H1 (cell line): ENCODE measurements at regions not wholly inside any gene's neighbourhood (a gene's known extent, or its start where the extent isn't known, plus 50 kb on each side); places are given as distances from the start of the nearest gene placed in this dataset.

Experiments
- CTCF ChIA-PET: fragments of 300-600 bp; sonication (Branson Sonifier 250); formaldehyde crosslinking; loops from one replicate; lab custom pipeline; 2021; ENCODE audit not compliant: partially characterized antibody; lab: Charles Lee
- POLR2A ChIA-PET: fragments of 300-600 bp; sonication (Branson Sonifier 250); formaldehyde crosslinking; loops from one replicate; lab custom pipeline; 2021; ENCODE audit warnings: inconsistent platforms; ENCODE audit not compliant: partially characterized antibody; lab: Charles Lee
- DNase-seq, 2 experiments: peaks; one replicate each; pipeline versions ENCODE4 v3.0.0 to v3.0.0-alpha.2; 2010 to 2022; ENCODE audit warnings: low spot score in 2 of 2, low read depth in 1 of 2, mixed read lengths in 1 of 2
- FAIRE-seq: peaks from 2 replicates; lab custom pipeline; 2011; peaks lifted over from hg19 to GRCh38; lab: Jason Lieb, UNC
- H2AFZ ChIP-seq: 2 replicates; pipeline ENCODE4 v1.8.1; 2012; ENCODE audit warnings: low read length, inconsistent platforms
- H2AK5ac ChIP-seq: 2 replicates; pipeline ENCODE4 v1.6.1; 2013; ENCODE audit warnings: low read depth, low read length
- H2BK120ac ChIP-seq: replicated peaks from 2 replicates; pipeline ENCODE3; 2013; ENCODE audit warnings: low read depth, low read length, inconsistent platforms
- H2BK12ac ChIP-seq: 2 replicates; pipeline ENCODE4 v1.6.1; 2013; ENCODE audit warnings: low read depth, low read length
- H2BK15ac ChIP-seq: 2 replicates; pipeline ENCODE4 v1.6.1; 2013; ENCODE audit warnings: low read length
- H2BK20ac ChIP-seq: 2 replicates; pipeline ENCODE4 v1.6.1; 2013; ENCODE audit warnings: low read length
- H2BK5ac ChIP-seq: 2 replicates; pipeline ENCODE4 v1.6.1; 2013; ENCODE audit warnings: low read depth, low read length
- H3K14ac ChIP-seq: 2 replicates; pipeline ENCODE4 v1.6.1; 2013; ENCODE audit warnings: inconsistent platforms; ENCODE audit not compliant: insufficient read length
- H3K18ac ChIP-seq: 2 replicates; pipeline ENCODE4 v1.6.1; 2013; ENCODE audit warnings: low read length; ENCODE audit errors: extremely low read depth
- H3K23ac ChIP-seq: 2 replicates; pipeline ENCODE4 v1.6.1; 2013; ENCODE audit warnings: inconsistent platforms; ENCODE audit not compliant: insufficient read length
- H3K23me2 ChIP-seq: 2 replicates; pipeline ENCODE4 v1.6.1; 2013; ENCODE audit warnings: low read depth, low read length
- H3K27ac ChIP-seq: 2 replicates; pipeline ENCODE4 v1.6.1; 2011; ENCODE audit warnings: low read depth, low read length, inconsistent platforms
- H3K27me3 ChIP-seq, 4 experiments: replicated peaks in 1 of 4; 1 replicate in 1 of 4; 2 replicates in 3 of 4; pipeline versions ENCODE4 v1.6.1 to v1.8.1; 2011 to 2013; ENCODE audit warnings: low read length in 3 of 4, mild to moderate bottlenecking in 3 of 4, inconsistent platforms in 2 of 4, mixed read lengths in 2 of 4, moderate library complexity in 1 of 4; ENCODE audit not compliant: control insufficient read depth in 3 of 4, insufficient read depth in 3 of 4; ENCODE audit errors: extremely low read depth in 1 of 4
- H3K36me3 ChIP-seq, 4 experiments: 2 replicates each; pipeline versions ENCODE4 v1.6.1 to v1.8.1; 2011 to 2013; ENCODE audit warnings: mild to moderate bottlenecking in 4 of 4, low read length in 3 of 4, moderate library complexity in 2 of 4, control low read depth in 1 of 4, inconsistent platforms in 1 of 4; ENCODE audit not compliant: insufficient read depth in 4 of 4, control insufficient read depth in 2 of 4
- H3K4ac ChIP-seq: replicated peaks from 2 replicates; pipeline ENCODE3; 2013; ENCODE audit warnings: low read length, low read depth, mixed read lengths, inconsistent platforms; ENCODE audit not compliant: insufficient read length
- H3K4me1 ChIP-seq, 4 experiments: replicated peaks in 1 of 4; 1 replicate in 1 of 4; 2 replicates in 3 of 4; pipeline versions ENCODE4 v1.6.1 to v1.8.1; 2011 to 2013; ENCODE audit warnings: low read length in 3 of 4, inconsistent platforms in 2 of 4, mixed read lengths in 1 of 4; ENCODE audit not compliant: insufficient read depth in 4 of 4, control insufficient read depth in 3 of 4
- H3K4me2 ChIP-seq, 2 experiments: 2 replicates each; pipeline versions ENCODE4 v1.6.1 to v1.8.1; 2011 to 2013; ENCODE audit warnings: low read depth in 2 of 2, low read length in 2 of 2, control low read depth in 1 of 2, inconsistent platforms in 1 of 2, mild to moderate bottlenecking in 1 of 2; ENCODE audit not compliant: insufficient read depth in 1 of 2
- H3K4me3 ChIP-seq, 4 experiments: fragments of 200-600, 300-600 bp in 1 of 4; sonication (generic), shearing (Covaris generic), sonication (Bioruptor Twin) in 1 of 4; 2 replicates each; pipeline versions ENCODE4 v1.5.1 to v1.8.1; 2011 to 2016; ENCODE audit warnings: low read length in 4 of 4, low read depth in 3 of 4, control low read depth in 2 of 4, inconsistent platforms in 2 of 4, mild to moderate bottlenecking in 2 of 4, mixed read lengths in 1 of 4, moderate library complexity in 1 of 4; ENCODE audit not compliant: insufficient read depth in 2 of 4; ENCODE audit errors: extremely low read depth in 1 of 4
- H3K56ac ChIP-seq: replicated peaks from 2 replicates; pipeline ENCODE3; 2013; ENCODE audit warnings: low read depth, mild to moderate bottlenecking, mixed read lengths, low read length, inconsistent platforms; ENCODE audit not compliant: insufficient read length
- H3K79me1 ChIP-seq: 2 replicates; pipeline ENCODE4 v1.6.1; 2013; ENCODE audit warnings: low read depth, low read length, control low read depth
- H3K79me2 ChIP-seq, 2 experiments: 2 replicates each; pipeline versions ENCODE4 v1.6.1 to v1.8.1; 2012 to 2013; ENCODE audit warnings: low read length in 2 of 2, mild to moderate bottlenecking in 2 of 2, inconsistent platforms in 1 of 2; ENCODE audit not compliant: insufficient read depth in 2 of 2, control insufficient read depth in 1 of 2
- H3K9ac ChIP-seq, 4 experiments: replicated peaks in 1 of 4; 1 replicate in 1 of 4; 2 replicates in 3 of 4; pipeline versions ENCODE4 v1.6.1 to v1.8.1; 2011 to 2013; ENCODE audit warnings: low read depth in 3 of 4, low read length in 3 of 4, control low read depth in 2 of 4, mild to moderate bottlenecking in 2 of 4, moderate library complexity in 2 of 4, inconsistent platforms in 1 of 4; ENCODE audit errors: extremely low read depth in 1 of 4
- H3K9me3 ChIP-seq, 2 experiments: 2 replicates each; pipeline versions ENCODE4 v1.6.1 to v1.8.1; 2012 to 2013; ENCODE audit warnings: mild to moderate bottlenecking in 2 of 2, moderate library complexity in 2 of 2, control low read depth in 1 of 2, inconsistent platforms in 1 of 2, low read depth in 1 of 2, low read length in 1 of 2, mixed read lengths in 1 of 2; ENCODE audit not compliant: insufficient read depth in 2 of 2
- H4K20me1 ChIP-seq, 2 experiments: replicated peaks in 1 of 2; 2 replicates each; pipeline versions ENCODE3 to v1.8.1; 2011 to 2013; ENCODE audit warnings: inconsistent platforms in 2 of 2, low read length in 2 of 2, mild to moderate bottlenecking in 1 of 2; ENCODE audit not compliant: insufficient read depth in 2 of 2, control insufficient read depth in 1 of 2
- H4K5ac ChIP-seq: 2 replicates; pipeline ENCODE4 v1.6.1; 2013; ENCODE audit warnings: low read length, low read depth, mixed read lengths, inconsistent platforms; ENCODE audit not compliant: insufficient read length
- H4K8ac ChIP-seq: 2 replicates; pipeline ENCODE4 v1.8.0; 2013; ENCODE audit warnings: mild to moderate bottlenecking, moderate library complexity, low read length, inconsistent platforms; ENCODE audit not compliant: insufficient read depth; ENCODE audit errors: extremely low read depth
- H4K91ac ChIP-seq: replicated peaks from 2 replicates; pipeline ENCODE3; 2013; ENCODE audit warnings: low read length, mixed read lengths, inconsistent platforms; ENCODE audit not compliant: insufficient read length
- ATF2 ChIP-seq: IDR thresholded peaks from 2 replicates; pipeline ENCODE4 v1.6.1; 2012; ENCODE audit warnings: low read length, inconsistent platforms
- CHD1 ChIP-seq: IDR thresholded peaks from 2 replicates; pipeline ENCODE4 v1.6.1; 2012; ENCODE audit warnings: low read depth, low read length, improper control_type of control experiment
- CREB1 ChIP-seq: IDR thresholded peaks from 2 replicates; pipeline ENCODE4 v1.6.1; 2012; ENCODE audit warnings: inconsistent platforms
- CTBP2 ChIP-seq: IDR thresholded peaks from 2 replicates; pipeline ENCODE4 v1.7.0; 2011; ENCODE audit warnings: borderline replicate concordance, mild to moderate bottlenecking, moderate library complexity, mixed read lengths, low read length; ENCODE audit not compliant: insufficient read depth, insufficient read length
- HDAC2 ChIP-seq, 2 experiments: fragments of 300-600 bp in 1 of 2; sonication (generic) in 1 of 2; IDR thresholded peaks; 2 replicates each; pipeline ENCODE4 v1.6.1; 2011 to 2012; ENCODE audit warnings: low read depth in 2 of 2, low read length in 2 of 2, mild to moderate bottlenecking in 2 of 2, moderate library complexity in 2 of 2, borderline replicate concordance in 1 of 2, inconsistent platforms in 1 of 2
- NRF1 ChIP-seq: IDR thresholded peaks from 2 replicates; pipeline ENCODE4 v1.6.1; 2011; ENCODE audit warnings: mild to moderate bottlenecking, low read depth, low read length, improper control_type of control experiment
- SAP30 ChIP-seq: fragments of 300-600 bp; sonication (generic); IDR thresholded peaks from 2 replicates; pipeline ENCODE4 v1.7.1; 2012; ENCODE audit warnings: low read length, moderate library complexity, mild to moderate bottlenecking, inconsistent platforms; ENCODE audit not compliant: insufficient read depth, insufficient replicate concordance
- SP2 ChIP-seq: IDR thresholded peaks from 2 replicates; pipeline ENCODE4 v1.6.1; 2012; ENCODE audit warnings: mild to moderate bottlenecking, low read length, inconsistent platforms
- WGBS, 2 experiments: shearing (Covaris generic) in 1 of 2; methylation state at CpG; one replicate each; pipeline versions ENCODE4 v1.1.6 to v1.1.7; 2013 to 2015; ENCODE audit warnings: low lambda C conversion rate in 2 of 2, mixed read lengths in 2 of 2, inconsistent platforms in 1 of 2, low coverage in 1 of 2, missing lambda C conversion rate in 1 of 2; ENCODE audit not compliant: insufficient replicate concordance in 2 of 2, insufficient coverage in 1 of 2, insufficient read length in 1 of 2; ENCODE audit errors: extremely low coverage in 1 of 2, missing lambda C conversion rate in 1 of 2; 5-methylcytosine and 5-hydroxymethylcytosine counted together

GRCh38 chr10:53239873-53240272 is 467.3 kb upstream of the MBL2 start:
- no peak overlapping the region for H3K23ac ChIP-seq
- no peak overlapping the region for H3K9ac ChIP-seq
- H2BK15ac ChIP-seq: no peak overlapping the region
- H3K79me2 ChIP-seq: no peaks in the 10 kb centered on the region
- CTCF ChIA-PET: interaction anchor here (0.6 to 0.7 kb wide), 2 partner anchors 21 to 300 kb away, joined by 3 read pairs; no protein-coding TSS in a partner anchor
- peaks cover 0 to 2% (median 0%) of the 10 kb centered on the region in 4 experiments; a peak in 1 of 7 replicates for H3K4me1 ChIP-seq
- no peaks in the 10 kb centered on the region for H3K23me2 ChIP-seq
- peaks cover 0 to 3% of the 10 kb centered on the region in 2 experiments; a peak in 1 of 4 replicates for H3K9me3 ChIP-seq
- no peak overlapping the region for H3K14ac ChIP-seq
- H3K18ac ChIP-seq: no peak overlapping the region
- H4K5ac ChIP-seq: no peak overlapping the region
- H2BK5ac ChIP-seq: no peak overlapping the region
- no peaks in the 10 kb centered on the region; a peak in 1 of 8 replicates for H3K36me3 ChIP-seq
- no peak overlapping the region for H2BK20ac ChIP-seq
- TF ChIP-seq CREB1 (no peak), SP2 (no peak), ATF2 (no peak), SAP30 (no peak), CTBP2 (no peak), HDAC2 (IDR thresholded peaks at IDR 0.05; ENCODE audit: borderline replicate concordance in 1 of 2, low read depth in 2 of 2, low read length in 2 of 2) (no peak), NRF1 (no peak), CHD1 (no peak)
- TF ChIP-seq, all 59 proteins: peak for 0
- POLR2A ChIA-PET: no interaction called here
- H2AK5ac ChIP-seq: no peak overlapping the region
- no peak overlapping the region for H2BK12ac ChIP-seq
- H3K79me1 ChIP-seq: no peaks in the 10 kb centered on the region
- no peak overlapping the region for H3K4me2 ChIP-seq
- no peak overlapping the region for H4K91ac ChIP-seq
- FAIRE-seq (no peak), DNase-seq (no peak)
- H3K27ac ChIP-seq: no peak overlapping the region
- H3K27me3 ChIP-seq: no peaks in the 10 kb centered on the region
- no peak overlapping the region for H4K8ac ChIP-seq
- H2AFZ ChIP-seq: no peak overlapping the region
- H3K4me3 ChIP-seq: no peak overlapping the region
- no peaks in the 10 kb centered on the region for H4K20me1 ChIP-seq
- WGBS, 2 experiments: 85% methylated on average over 4 of the region's 4 CpGs; no CpG with 5 or more reads in 1 of the 2 experiments
- H2BK120ac ChIP-seq: no peak overlapping the region
- H3K56ac ChIP-seq: no peak overlapping the region
- H3K4ac ChIP-seq: no peak overlapping the region
